HEK293T (cell line): ENCODE measurements at regions not wholly inside any gene's neighbourhood (a gene's known extent, or its start where the extent isn't known, plus 50 kb on each side); places are given as distances from the start of the nearest gene placed in this dataset.

ENCODE experiments used
- FOXA1 ChIP-seq: fragments of 450-650 bp; IDR thresholded peaks from 2 replicates; pipeline ENCODE4 v1.6.1; 2016; ENCODE audit warnings: mild to moderate bottlenecking
- NFRKB ChIP-seq: fragments of 450-650 bp; IDR thresholded peaks from 2 replicates; pipeline ENCODE4 v1.6.1; 2016; ENCODE audit warnings: mild to moderate bottlenecking, moderate library complexity
- SP1 ChIP-seq: fragments of 450-650 bp; IDR thresholded peaks from 2 replicates; pipeline ENCODE4 v1.6.1; 2017
- SUZ12 ChIP-seq: fragments of 450-650 bp; IDR thresholded peaks from 2 replicates; pipeline ENCODE4 v1.6.1; 2016; ENCODE audit warnings: mild to moderate bottlenecking
- ZNF384 ChIP-seq: fragments of 450-650 bp; IDR thresholded peaks from 2 replicates; pipeline ENCODE4 v1.6.1; 2016

- TF ChIP-seq SP1 (no peak), SUZ12 (no peak), FOXA1 (no peak), ZNF384 (no peak), NFRKB (no peak)
These were observed 359.3 kb downstream of the CMPK2 start for GRCh38 chr2:6506361-6506794.
